B cell (primary cell): ENCODE measurements at regions not wholly inside any gene's neighbourhood (a gene's known extent, or its start where the extent isn't known, plus 50 kb on each side); places are given as distances from the start of the nearest gene placed in this dataset.

Experiments used
- EZH2 ChIP-seq: IDR thresholded peaks from 2 replicates; pipeline ENCODE4 v1.6.1; 2012; ENCODE audit warnings: borderline replicate concordance, low read depth, mild to moderate bottlenecking, moderate library complexity, low read length; ENCODE audit not compliant: insufficient read depth, poor library complexity, severe bottlenecking
- TF ChIP-seq, protein P1 (sequence below): fragments of 200-600 bp; IDR thresholded peaks from one replicate; pipeline ENCODE4 v1.8.0; 2022; ENCODE audit warnings: antibody characterized with exemption, mild to moderate bottlenecking

DNA sequence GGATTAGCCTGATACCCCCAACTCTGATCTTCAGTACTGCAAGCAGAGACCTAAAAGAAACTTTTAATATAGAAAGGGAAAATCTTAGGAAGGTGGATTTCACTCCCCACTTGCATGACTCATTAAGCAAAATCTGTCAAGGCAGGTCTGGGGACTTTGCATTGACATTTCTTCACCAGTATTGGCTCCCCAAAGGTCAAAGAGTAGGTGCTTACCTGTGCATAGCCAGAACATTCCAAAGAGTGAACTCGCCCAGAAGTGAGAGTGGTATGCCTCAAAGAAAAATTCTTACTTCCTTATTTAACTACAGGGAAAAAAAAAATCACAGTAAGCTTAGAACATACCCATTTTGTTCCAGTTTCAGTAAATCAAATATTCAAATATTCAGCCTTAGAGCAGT lies 140.9 kb upstream of the TP63 start:
- TF ChIP-seq, protein P1, sequence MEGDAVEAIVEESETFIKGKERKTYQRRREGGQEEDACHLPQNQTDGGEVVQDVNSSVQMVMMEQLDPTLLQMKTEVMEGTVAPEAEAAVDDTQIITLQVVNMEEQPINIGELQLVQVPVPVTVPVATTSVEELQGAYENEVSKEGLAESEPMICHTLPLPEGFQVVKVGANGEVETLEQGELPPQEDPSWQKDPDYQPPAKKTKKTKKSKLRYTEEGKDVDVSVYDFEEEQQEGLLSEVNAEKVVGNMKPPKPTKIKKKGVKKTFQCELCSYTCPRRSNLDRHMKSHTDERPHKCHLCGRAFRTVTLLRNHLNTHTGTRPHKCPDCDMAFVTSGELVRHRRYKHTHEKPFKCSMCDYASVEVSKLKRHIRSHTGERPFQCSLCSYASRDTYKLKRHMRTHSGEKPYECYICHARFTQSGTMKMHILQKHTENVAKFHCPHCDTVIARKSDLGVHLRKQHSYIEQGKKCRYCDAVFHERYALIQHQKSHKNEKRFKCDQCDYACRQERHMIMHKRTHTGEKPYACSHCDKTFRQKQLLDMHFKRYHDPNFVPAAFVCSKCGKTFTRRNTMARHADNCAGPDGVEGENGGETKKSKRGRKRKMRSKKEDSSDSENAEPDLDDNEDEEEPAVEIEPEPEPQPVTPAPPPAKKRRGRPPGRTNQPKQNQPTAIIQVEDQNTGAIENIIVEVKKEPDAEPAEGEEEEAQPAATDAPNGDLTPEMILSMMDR: no peak
- TF ChIP-seq EZH2: no peak
